Naive thymus-derived CD8-positive, alpha-beta T cell (primary cell): ENCODE measurements at regions not wholly inside any gene's neighbourhood (a gene's known extent, or its start where the extent isn't known, plus 50 kb on each side); places are given as distances from the start of the nearest gene placed in this dataset.
A peak's percentile ranks its signal among the peaks of the same experiment; 100 is the strongest.
"Not testable (repeated sequence)": the region's sequence is repeated elsewhere in the genome, so short reads cannot be mapped to it uniquely, and the experiment has no call there.

Experiments used
- ATAC-seq, 2 donors: fragments of 150-1000 bp; cut with Tn5 transposase in 1 of 2; sonication (Bioruptor Pico), chemical (Tn5 transposase) in 1 of 2; 1 replicate in 1 of 2; 2 replicates in 1 of 2; pipeline ENCODE4 v1.10.0; 2021; ENCODE audit warnings: mild to moderate bottlenecking in 2 of 2, moderate library complexity in 2 of 2
- POLR2A ChIA-PET: fragments of 350-600 bp; sonication (Branson Sonifier 250); formaldehyde crosslinking; loops from one replicate; lab custom pipeline; 2021; ENCODE audit warnings: antibody characterized with exemption; lab: Charles Lee
- DNase-seq, 10 donors: peaks; one replicate each; pipeline versions ENCODE4 v3.0.0 to v3.0.0-alpha.2; 2020 to 2022
- H3K27ac Mint-ChIP-seq, 10 donors: one replicate each; pipeline ENCODE4 v1.8.0; 2020 to 2022; ENCODE audit warnings: mild to moderate bottlenecking in 10 of 10, mixed read lengths in 10 of 10, moderate library complexity in 4 of 10, inconsistent platforms in 1 of 10
- H3K27me3 Mint-ChIP-seq, 5 donors: one replicate each; pipeline ENCODE4 v1.8.0; 2021 to 2022; ENCODE audit warnings: mixed read lengths in 5 of 5
- H3K36me3 Mint-ChIP-seq, 3 donors: one replicate each; pipeline ENCODE4 v1.8.0; 2020 to 2022; ENCODE audit warnings: mixed read lengths in 3 of 3, mild to moderate bottlenecking in 2 of 3, inconsistent platforms in 1 of 3
- H3K4me1 Mint-ChIP-seq, 4 donors: one replicate each; pipeline ENCODE4 v1.8.0; 2021 to 2022; ENCODE audit warnings: mixed read lengths in 4 of 4
- H3K4me3 Mint-ChIP-seq, 10 donors: one replicate each; pipeline ENCODE4 v1.8.0; 2020 to 2022; ENCODE audit warnings: mild to moderate bottlenecking in 10 of 10, mixed read lengths in 10 of 10, moderate library complexity in 6 of 10, inconsistent platforms in 1 of 10
- H3K9me3 Mint-ChIP-seq, 9 donors: one replicate each; pipeline ENCODE4 v1.8.0; 2020 to 2022; ENCODE audit warnings: mixed read lengths in 9 of 9, mild to moderate bottlenecking in 3 of 9, inconsistent platforms in 1 of 9, moderate library complexity in 1 of 9

DNA sequence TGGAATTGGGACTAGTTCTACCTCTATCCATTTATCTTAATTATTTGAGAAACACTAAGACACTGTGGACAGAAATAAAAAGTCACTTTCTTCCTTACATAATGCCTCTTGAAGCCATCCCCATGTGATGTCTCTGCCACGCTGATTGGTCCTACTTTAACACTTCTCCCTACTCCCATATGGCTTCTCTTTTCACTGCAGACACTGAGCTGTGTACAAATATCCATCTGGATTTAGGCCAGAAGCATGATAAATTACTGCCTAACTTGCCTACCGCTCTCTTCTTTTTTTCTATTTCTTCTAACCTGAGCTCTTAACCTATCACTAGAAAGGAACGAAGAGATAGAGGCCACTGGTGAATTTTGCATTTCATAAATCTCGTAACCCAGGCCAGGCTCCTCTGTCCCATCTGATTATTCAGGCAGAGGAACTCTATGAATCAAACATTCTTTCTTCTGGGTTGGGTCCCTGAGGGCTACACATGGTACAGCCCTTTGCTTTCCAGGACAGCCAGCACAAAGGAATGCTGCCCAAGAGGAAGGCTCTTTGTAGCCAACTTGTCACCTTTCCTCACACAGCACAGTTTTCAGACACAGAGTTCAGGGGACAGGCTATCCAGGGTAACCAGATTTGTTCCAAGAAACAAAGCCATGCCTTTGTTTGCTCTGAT is 878.5 kb upstream of the LRRC4C start:
- H3K27ac Mint-ChIP-seq = no peak overlapping the region
- POLR2A ChIA-PET = no interaction called here
- DNase-seq = no peak
- H3K9me3 Mint-ChIP-seq = peaks cover 2 to 37% (median 18%) of the 10 kb centered on the region in 9 donors
- H3K4me1 Mint-ChIP-seq = no peaks in the 10 kb centered on the region
- H3K36me3 Mint-ChIP-seq = no peaks in the 10 kb centered on the region
- H3K27me3 Mint-ChIP-seq = no peaks in the 10 kb centered on the region
- H3K4me3 Mint-ChIP-seq = no peak overlapping the region
- ATAC-seq = no peak

DNA sequence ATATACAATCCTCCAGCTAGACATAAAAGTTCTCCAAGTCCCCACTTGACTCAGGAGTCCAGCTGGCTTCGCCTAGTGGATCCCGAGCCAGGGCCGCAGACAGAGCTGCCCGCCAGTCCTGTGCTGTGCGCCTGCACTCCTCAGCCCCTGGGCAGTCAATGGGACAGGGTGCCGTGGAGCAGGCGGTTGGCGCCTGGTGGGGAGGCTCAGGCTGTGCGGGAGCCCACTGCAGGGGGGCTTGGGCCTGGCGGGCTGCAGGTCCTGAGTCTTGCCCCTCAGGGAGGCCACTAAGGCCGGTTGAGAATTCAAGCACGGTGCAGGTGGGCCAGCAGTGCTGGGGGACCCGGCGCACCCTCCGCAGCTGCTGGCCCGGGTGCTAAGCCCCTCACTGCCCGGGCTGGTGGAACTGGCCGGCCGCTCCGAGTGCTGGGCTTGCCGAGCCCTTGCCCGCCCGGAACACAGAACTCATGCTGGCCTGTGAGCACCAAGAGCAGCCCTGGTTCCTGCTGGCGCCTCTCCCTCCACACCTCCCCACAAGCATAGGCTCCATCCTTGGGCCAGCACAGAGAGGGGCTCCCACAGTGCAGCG is 884.8 kb upstream of the LRRC4C start:
- Mint-ChIP-seq H3K27ac (no peak overlapping the region), H3K4me1 (no peaks in the 10 kb centered on the region), H3K4me3 (no peak overlapping the region), H3K9me3 (peaks cover 0 to 31% (median 6%) of the 10 kb centered on the region in 9 donors), H3K27me3 (no peaks in the 10 kb centered on the region), H3K36me3 (no peaks in the 10 kb centered on the region)
- POLR2A ChIA-PET = no interaction called here
- DNase-seq = peak in 1 of 10 donors; percentile 3
- no peak for ATAC-seq

DNA sequence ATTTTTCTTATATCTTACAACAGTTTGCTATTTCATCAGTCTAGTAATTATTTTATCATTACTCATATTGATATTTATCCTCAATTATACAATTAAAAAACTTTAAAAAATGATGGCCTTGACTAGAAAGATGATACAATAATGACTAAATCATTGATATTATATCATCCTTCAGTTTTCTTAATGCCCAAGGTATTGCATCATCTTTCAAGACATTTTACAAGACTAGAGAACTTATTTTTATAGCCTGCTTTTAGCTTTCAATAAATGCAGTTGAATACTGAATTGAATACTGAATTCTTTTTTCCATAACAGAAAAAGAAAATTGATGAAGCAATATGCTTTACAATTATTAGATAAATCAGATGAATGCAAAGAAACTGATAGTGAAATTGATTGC is 886.5 kb upstream of the LRRC4C start:
- H3K9me3 Mint-ChIP-seq = peaks cover 0 to 26% (median 3%) of the 10 kb centered on the region in 9 donors
- DNase-seq (no peak), ATAC-seq (no peak)
- H3K27ac Mint-ChIP-seq = no peak overlapping the region
- POLR2A ChIA-PET = no interaction called here
- no peaks in the 10 kb centered on the region for H3K4me1 Mint-ChIP-seq
- no peaks in the 10 kb centered on the region for H3K36me3 Mint-ChIP-seq
- H3K27me3 Mint-ChIP-seq = no peaks in the 10 kb centered on the region
- H3K4me3 Mint-ChIP-seq = no peak overlapping the region

DNA sequence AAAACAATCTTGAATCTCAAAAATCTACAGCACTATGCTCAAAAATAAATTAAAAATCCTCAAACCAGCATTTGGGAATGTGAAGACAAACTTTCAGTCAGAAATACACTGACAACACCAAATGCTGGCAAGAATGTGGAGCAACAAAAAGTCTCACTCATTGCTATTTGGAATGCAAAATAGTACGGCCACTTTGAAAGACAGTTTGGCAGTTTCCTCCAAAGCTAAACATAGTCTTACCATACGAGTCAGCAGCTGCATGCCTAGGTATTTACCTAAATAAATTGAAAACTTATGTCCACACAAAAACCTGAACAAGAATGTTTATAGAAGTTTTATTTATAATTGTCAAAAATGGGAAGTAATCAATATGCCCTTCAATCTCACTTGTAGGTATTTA is 904.2 kb upstream of the LRRC4C start:
- Mint-ChIP-seq H3K9me3 (peaks cover 6 to 56% (median 16%) of the 10 kb centered on the region in 9 donors), H3K27ac (no peak overlapping the region), H3K36me3 (peaks cover 0 to 3% (median 0%) of the 10 kb centered on the region in 3 donors), H3K4me3 (no peak overlapping the region), H3K4me1 (no peaks in the 10 kb centered on the region), H3K27me3 (no peaks in the 10 kb centered on the region)
- ATAC-seq (no peak), DNase-seq (no peak)
- POLR2A ChIA-PET = no interaction called here

DNA sequence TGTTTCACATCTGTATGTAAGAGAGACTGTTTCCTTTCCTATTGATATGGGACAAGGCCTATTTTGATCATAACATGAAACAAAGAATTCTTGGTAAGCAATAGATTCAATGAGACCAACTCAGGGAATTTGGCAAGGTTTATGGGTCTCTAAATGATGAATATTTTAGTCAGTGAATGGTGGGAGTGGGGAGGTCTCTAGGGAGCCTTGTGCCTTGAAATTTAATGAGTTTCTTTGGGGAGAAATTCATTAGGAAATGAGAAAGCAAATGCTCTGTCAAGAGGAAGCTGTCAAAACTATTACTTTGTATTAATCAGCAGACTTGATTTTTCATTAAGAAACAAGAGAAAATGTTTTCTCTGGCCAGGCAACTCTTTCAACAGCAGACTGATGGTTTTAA is 921.7 kb upstream of the API5 start:
- ATAC-seq = no peak

DNA sequence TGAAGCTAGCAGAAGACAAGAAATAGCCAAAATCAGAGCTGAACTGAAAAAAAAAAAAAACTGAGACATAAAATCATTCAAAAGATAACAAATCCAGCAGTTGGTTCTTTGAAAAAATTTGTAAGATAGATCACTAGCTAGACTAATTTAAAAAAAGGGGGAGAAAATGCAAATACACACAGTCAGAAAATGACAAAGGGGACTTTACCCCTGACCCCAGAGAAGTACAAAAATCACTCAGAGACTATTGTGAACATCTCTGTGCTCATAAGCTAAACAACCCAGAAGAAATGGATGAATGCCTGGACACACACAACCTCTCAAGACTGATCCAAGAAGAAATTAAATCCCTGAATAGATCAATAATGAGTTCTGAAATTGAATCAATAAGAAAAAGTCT is 914.3 kb upstream of the API5 start:
- peaks cover 0 to 4% (median 0%) of the 10 kb centered on the region in 3 donors for H3K36me3 Mint-ChIP-seq
- no peaks in the 10 kb centered on the region for H3K4me1 Mint-ChIP-seq
- peaks cover 2 to 22% (median 14%) of the 10 kb centered on the region in 9 donors for H3K9me3 Mint-ChIP-seq
- POLR2A ChIA-PET = no interaction called here
- DNase-seq = no peak
- no peak overlapping the region for H3K4me3 Mint-ChIP-seq
- no peaks in the 10 kb centered on the region for H3K27me3 Mint-ChIP-seq
- H3K27ac Mint-ChIP-seq = no peak overlapping the region
- ATAC-seq = no peak

More for the DNA sequence above, 921.7 kb upstream of the API5 start:
- Mint-ChIP-seq H3K27ac (no peak overlapping the region), H3K4me1 (no peaks in the 10 kb centered on the region), H3K9me3 (peaks cover 0 to 33% (median 11%) of the 10 kb centered on the region in 9 donors), H3K4me3 (no peak overlapping the region), H3K36me3 (peaks cover 0 to 8% (median 0%) of the 10 kb centered on the region in 3 donors), H3K27me3 (no peaks in the 10 kb centered on the region)
- no peak for DNase-seq
- POLR2A ChIA-PET = no interaction called here

DNA sequence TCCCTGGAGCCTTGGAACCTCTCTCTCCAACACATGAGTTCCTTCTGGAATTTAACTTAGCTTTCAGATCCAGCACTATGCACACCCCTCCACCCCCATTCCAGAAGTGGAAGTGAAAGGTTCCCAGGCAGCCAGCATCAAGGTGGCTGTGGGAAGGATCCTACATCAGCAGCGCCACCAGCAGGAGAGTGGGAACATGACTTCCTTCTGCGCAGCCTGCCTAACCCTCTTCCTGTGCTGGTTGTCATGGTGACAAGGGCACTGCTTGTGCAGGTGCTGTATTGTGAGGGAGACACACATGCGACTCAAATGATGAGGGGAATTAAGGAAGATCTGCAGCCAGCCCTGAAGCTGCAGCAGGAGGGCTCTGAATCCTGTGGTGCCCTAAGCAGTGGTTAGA is 904.5 kb upstream of the API5 start:
- peaks cover 0 to 2% (median 0%) of the 10 kb centered on the region in 4 donors for H3K4me1 Mint-ChIP-seq
- ATAC-seq (no peak), DNase-seq (no peak)
- H3K27ac Mint-ChIP-seq = no peak overlapping the region
- no peaks in the 10 kb centered on the region for H3K27me3 Mint-ChIP-seq
- H3K9me3 Mint-ChIP-seq = peaks cover 0 to 15% (median 8%) of the 10 kb centered on the region in 9 donors
- no peak overlapping the region for H3K4me3 Mint-ChIP-seq
- POLR2A ChIA-PET = no interaction called here
- H3K36me3 Mint-ChIP-seq = no peaks in the 10 kb centered on the region

DNA sequence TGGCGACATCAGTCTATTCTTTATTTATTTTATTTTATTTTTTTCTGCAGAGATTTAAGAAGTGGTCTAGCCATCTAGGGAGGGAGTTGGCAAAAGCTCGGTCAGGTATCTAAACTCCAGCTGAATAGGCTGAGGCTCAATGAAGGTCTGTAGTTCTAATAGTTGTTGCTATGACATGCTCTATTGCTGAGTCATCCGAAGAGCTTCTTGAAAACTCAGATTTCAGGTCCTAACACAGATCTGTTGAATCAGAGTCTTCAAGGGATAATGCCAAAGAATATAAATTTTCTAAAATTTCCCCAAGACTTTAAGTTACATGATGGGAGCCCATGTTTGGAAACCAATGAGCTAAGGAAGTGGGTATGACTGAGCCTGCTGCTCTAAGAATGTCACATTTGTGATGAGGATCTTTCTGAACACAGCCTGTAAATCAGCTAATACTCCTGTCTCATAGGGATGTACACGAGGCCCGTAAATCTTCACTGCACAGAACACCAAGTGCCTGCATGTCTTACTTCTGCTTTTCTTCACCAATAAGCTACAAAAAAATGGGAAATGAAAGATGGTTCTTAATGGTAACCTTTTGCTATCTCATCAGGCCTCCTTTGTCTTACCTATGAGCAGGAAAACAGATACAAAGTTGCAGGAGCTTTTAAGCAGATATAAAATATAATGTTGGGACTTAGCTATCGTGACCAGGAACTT is 901.4 kb upstream of the API5 start:
- Mint-ChIP-seq H3K9me3 (peaks cover 3 to 18% (median 11%) of the 10 kb centered on the region in 9 donors), H3K4me3 (no peak overlapping the region), H3K4me1 (peaks cover 0 to 2% (median 0%) of the 10 kb centered on the region in 4 donors), H3K36me3 (no peaks in the 10 kb centered on the region), H3K27ac (no peak overlapping the region), H3K27me3 (no peaks in the 10 kb centered on the region)
- POLR2A ChIA-PET = no interaction called here
- DNase-seq (no peak), ATAC-seq (no peak)

DNA sequence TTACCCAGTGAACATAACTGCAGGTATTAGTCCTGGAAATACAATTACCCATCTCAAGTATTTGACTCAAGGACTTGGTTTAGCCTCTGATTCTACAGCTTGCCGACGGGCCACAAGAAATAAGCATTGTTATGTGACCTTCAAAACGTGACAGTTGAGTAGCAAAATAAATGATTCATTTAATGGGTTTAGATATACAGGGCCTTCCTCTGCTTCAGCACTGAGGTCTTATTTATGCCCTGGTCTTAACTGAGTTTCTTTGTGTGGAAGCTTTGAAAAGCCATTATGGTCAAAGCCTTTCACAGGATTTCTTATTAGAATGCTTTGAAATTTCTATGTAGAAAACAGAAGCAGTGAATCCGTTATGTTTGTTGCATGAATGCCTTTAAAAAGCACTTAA is 899.2 kb upstream of the API5 start:
- Mint-ChIP-seq H3K4me1 (no peaks in the 10 kb centered on the region), H3K9me3 (peaks cover 3 to 15% (median 9%) of the 10 kb centered on the region in 9 donors), H3K27me3 (no peaks in the 10 kb centered on the region), H3K36me3 (no peaks in the 10 kb centered on the region), H3K27ac (no peak overlapping the region), H3K4me3 (no peak overlapping the region)
- DNase-seq (no peak), ATAC-seq (no peak)
- POLR2A ChIA-PET = no interaction called here

DNA sequence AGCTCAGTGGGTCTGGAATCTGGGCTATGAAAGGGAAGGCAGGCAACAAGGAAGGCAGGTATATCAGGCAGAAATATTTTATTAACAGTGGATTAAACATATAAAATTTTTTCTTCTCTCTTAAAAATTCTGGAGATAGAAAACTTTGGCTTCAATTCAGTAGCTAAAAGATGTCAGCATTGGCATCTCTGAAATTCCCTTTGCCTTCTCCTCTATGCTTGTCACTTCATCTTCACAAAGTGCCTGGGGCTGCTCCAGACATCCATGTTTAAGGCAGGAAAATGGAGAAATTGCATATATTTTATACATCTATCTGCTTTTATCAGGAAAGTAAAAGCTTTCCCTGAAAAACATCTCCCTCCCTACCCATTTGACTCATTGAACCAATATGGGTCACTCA is 894.1 kb upstream of the API5 start:
- no peak for DNase-seq
- Mint-ChIP-seq H3K4me3 (no peak overlapping the region), H3K27ac (no peak overlapping the region), H3K9me3 (peaks cover 0 to 16% (median 8%) of the 10 kb centered on the region in 9 donors), H3K27me3 (no peaks in the 10 kb centered on the region), H3K36me3 (no peaks in the 10 kb centered on the region), H3K4me1 (no peaks in the 10 kb centered on the region)
- no peak for ATAC-seq
- POLR2A ChIA-PET = no interaction called here

DNA sequence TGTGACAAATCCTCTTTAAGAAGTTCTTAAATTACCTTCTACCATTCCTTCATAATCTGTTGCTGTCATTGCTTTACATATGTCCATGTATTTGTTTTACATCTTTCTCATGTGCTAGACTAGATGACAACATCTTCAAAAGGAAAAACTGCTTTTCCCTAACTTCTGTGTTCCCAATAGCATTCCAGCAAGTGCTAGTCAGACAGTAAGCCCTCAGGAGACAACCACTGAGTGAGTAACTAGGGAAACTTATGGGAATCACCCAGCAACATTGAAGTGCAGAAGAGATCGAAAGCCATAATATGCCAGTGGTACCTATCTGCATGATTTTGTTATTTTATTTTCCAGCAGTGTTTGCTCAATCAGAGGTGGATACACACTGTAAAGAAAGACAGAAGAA is 889.7 kb upstream of the API5 start:
- Mint-ChIP-seq H3K27ac (no peak overlapping the region), H3K4me1 (no peaks in the 10 kb centered on the region), H3K36me3 (no peaks in the 10 kb centered on the region), H3K9me3 (peaks cover 0 to 19% (median 2%) of the 10 kb centered on the region in 9 donors), H3K27me3 (no peaks in the 10 kb centered on the region), H3K4me3 (no peak overlapping the region)
- ATAC-seq (no peak), DNase-seq (no peak)
- POLR2A ChIA-PET = no interaction called here

DNA sequence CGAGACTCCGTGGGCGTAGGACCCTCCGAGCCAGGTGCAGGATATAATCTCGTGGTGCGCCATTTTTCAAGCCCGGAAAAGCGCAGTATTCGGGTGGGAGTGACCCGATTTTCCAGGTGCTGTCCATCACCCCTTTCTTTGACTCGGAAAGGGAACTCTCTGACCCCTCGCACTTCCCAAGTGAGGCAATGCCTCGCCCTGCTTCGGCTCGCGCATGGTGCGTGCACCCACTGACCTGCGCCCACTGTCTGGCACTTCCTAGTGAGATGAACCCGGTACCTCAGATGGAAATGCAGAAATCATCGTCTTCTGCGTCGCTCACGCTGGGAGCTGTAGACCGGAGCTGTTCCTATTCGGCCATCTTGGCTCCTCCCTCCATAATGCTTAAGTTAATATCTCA is 876.9 kb upstream of the API5 start:
- H3K27me3 Mint-ChIP-seq, POLR2A ChIA-PET, DNase-seq, H3K36me3 Mint-ChIP-seq, ATAC-seq, H3K4me1 Mint-ChIP-seq, H3K27ac Mint-ChIP-seq, H3K4me3 Mint-ChIP-seq: not testable (repeated sequence)
- H3K9me3 Mint-ChIP-seq = peaks cover 0 to 27% (median 9%) of the 10 kb centered on the region in 9 donors

DNA sequence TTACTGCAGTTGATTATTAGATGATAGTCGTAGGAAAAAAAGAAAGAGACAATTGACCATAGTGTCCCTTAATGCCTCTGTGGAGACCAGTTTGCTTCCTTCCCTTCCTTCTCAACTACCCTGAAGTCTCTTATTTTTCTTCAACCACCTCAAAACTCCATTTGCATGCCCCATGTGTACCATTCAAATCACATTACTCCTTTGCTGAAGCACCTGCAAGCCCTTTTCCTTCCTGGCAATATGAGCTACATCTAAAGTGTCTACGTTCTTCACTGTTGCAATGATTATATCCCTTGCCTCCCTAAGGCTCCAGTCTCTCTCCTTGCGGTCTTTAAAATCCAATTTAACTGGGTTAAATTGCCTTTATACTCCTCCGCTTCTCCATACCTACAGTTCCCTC is 867.4 kb upstream of the API5 start:
- no peaks in the 10 kb centered on the region for H3K27me3 Mint-ChIP-seq

More for the DNA sequence above, 867.4 kb upstream of the API5 start:
- POLR2A ChIA-PET = no interaction called here
- no peak for DNase-seq
- Mint-ChIP-seq H3K9me3 (peaks cover 3 to 40% (median 16%) of the 10 kb centered on the region in 9 donors), H3K4me3 (no peak overlapping the region), H3K27ac (no peak overlapping the region), H3K4me1 (no peaks in the 10 kb centered on the region), H3K36me3 (peaks cover 0 to 10% (median 0%) of the 10 kb centered on the region in 3 donors)
- no peak for ATAC-seq
